GM19397 (cell line): ENCODE measurements at regions not wholly inside any gene's neighbourhood (a gene's known extent, or its start where the extent isn't known, plus 50 kb on each side); places are given as distances from the start of the nearest gene placed in this dataset.
"Not testable (repeated sequence)": the region's sequence is repeated elsewhere in the genome, so short reads cannot be mapped to it uniquely, and the experiment has no call there.

Experiments used
- ATAC-seq: cut with Tn5 transposase; IDR thresholded peaks from one replicate; pipeline ENCODE4 v1.9.1; 2021; ENCODE audit warnings: mild to moderate bottlenecking, moderate library complexity; ENCODE audit not compliant: unreplicated experiment

GRCh38 chr3:144665567-144666053, 694.0 kb downstream of the DIPK2A start:
- ATAC-seq: no peak

- ATAC-seq: no peak
Observed at GRCh38 chr3:144670571-144670970, 698.9 kb downstream of the DIPK2A start.

- ATAC-seq: no peak
Observed at GRCh38 chr3:144677103-144677502, 705.5 kb downstream of the DIPK2A start.

GRCh38 chr3:144683065-144683464, 711.4 kb downstream of the DIPK2A start:
- ATAC-seq: no peak

- ATAC-seq: no peak
Observed at GRCh38 chr3:144687862-144688261, 716.2 kb downstream of the DIPK2A start.

GRCh38 chr3:144692488-144692887, 720.9 kb downstream of the DIPK2A start:
- no peak for ATAC-seq

- ATAC-seq: no peak
Observed at GRCh38 chr3:144708437-144708836, 736.8 kb downstream of the DIPK2A start.

- ATAC-seq: no peak
Observed at GRCh38 chr3:144737281-144737680, 765.7 kb downstream of the DIPK2A start.

GRCh38 chr3:144743225-144743668, 771.6 kb downstream of the DIPK2A start:
- no peak for ATAC-seq

- ATAC-seq: no peak
Observed at GRCh38 chr3:144744473-144744872, 772.9 kb downstream of the DIPK2A start.

GRCh38 chr3:144746631-144747030, 775.0 kb downstream of the DIPK2A start:
- no peak for ATAC-seq

- not testable (repeated sequence) for ATAC-seq
Observed at GRCh38 chr3:144749536-144750253, 778.1 kb downstream of the DIPK2A start.

- ATAC-seq: no peak
Observed at GRCh38 chr3:144754076-144754783, 782.6 kb downstream of the DIPK2A start.

GRCh38 chr3:144756704-144757440, 785.2 kb downstream of the DIPK2A start:
- no peak for ATAC-seq

GRCh38 chr3:144760831-144761230, 789.2 kb downstream of the DIPK2A start:
- ATAC-seq: no peak

- ATAC-seq: no peak
Observed at GRCh38 chr3:144762091-144762490, 790.5 kb downstream of the DIPK2A start.

GRCh38 chr3:144763878-144764454, 792.3 kb downstream of the DIPK2A start:
- ATAC-seq: no peak

GRCh38 chr3:144770281-144770680, 798.7 kb downstream of the DIPK2A start:
- no peak for ATAC-seq

GRCh38 chr3:144770915-144771351, 799.3 kb downstream of the DIPK2A start:
- no peak for ATAC-seq

GRCh38 chr3:144771381-144771870, 799.8 kb downstream of the DIPK2A start:
- ATAC-seq: no peak

GRCh38 chr3:144772372-144772771, 800.7 kb downstream of the DIPK2A start:
- ATAC-seq: no peak
